ENCODE measurements at regions not wholly inside any gene's neighbourhood (a gene's known extent, or its start where the extent isn't known, plus 50 kb on each side); places are given as distances from the start of the nearest gene placed in this dataset.

- no peak for TF ChIP-seq CTCF (IDR thresholded peaks at IDR 0.05; ENCODE audit: poor library complexity)
- TF ChIP-seq EZH2phosphoT487 (IDR thresholded peaks at IDR 0.05; ENCODE audit: low read depth, severe bottlenecking, unreplicated experiment), result no peak
- TF ChIP-seq EZH2 (IDR thresholded peaks at IDR 0.05; ENCODE audit: borderline replicate concordance), result no peak
Observed at GRCh38 chr9:135271425-135271824, 184.0 kb downstream of the OLFM1 start.
